AG10803 (cell line): ENCODE measurements at regions not wholly inside any gene's neighbourhood (a gene's known extent, or its start where the extent isn't known, plus 50 kb on each side); places are given as distances from the start of the nearest gene placed in this dataset.

Source experiments
- DNase-seq: peaks from one replicate; pipeline ENCODE4 v3.0.0; 2010; ENCODE audit warnings: low read depth
- H3K4me3 ChIP-seq: 2 replicates; pipeline ENCODE4 v1.5.1; 2011; ENCODE audit warnings: mild to moderate bottlenecking, low read length, control low read depth
- TF ChIP-seq, protein P1 (sequence below): conservative IDR thresholded peaks from 2 replicates; pipeline ENCODE4 v1.5.1; 2011; ENCODE audit warnings: mild to moderate bottlenecking, low read length, control low read depth, inconsistent platforms

GRCh38 chr1:79842811-79843210 is 836.3 kb upstream of the ADGRL4 start:
- no peak for DNase-seq
- no peak overlapping the region for H3K4me3 ChIP-seq
- TF ChIP-seq, protein P1, sequence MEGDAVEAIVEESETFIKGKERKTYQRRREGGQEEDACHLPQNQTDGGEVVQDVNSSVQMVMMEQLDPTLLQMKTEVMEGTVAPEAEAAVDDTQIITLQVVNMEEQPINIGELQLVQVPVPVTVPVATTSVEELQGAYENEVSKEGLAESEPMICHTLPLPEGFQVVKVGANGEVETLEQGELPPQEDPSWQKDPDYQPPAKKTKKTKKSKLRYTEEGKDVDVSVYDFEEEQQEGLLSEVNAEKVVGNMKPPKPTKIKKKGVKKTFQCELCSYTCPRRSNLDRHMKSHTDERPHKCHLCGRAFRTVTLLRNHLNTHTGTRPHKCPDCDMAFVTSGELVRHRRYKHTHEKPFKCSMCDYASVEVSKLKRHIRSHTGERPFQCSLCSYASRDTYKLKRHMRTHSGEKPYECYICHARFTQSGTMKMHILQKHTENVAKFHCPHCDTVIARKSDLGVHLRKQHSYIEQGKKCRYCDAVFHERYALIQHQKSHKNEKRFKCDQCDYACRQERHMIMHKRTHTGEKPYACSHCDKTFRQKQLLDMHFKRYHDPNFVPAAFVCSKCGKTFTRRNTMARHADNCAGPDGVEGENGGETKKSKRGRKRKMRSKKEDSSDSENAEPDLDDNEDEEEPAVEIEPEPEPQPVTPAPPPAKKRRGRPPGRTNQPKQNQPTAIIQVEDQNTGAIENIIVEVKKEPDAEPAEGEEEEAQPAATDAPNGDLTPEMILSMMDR: no peak

DNA sequence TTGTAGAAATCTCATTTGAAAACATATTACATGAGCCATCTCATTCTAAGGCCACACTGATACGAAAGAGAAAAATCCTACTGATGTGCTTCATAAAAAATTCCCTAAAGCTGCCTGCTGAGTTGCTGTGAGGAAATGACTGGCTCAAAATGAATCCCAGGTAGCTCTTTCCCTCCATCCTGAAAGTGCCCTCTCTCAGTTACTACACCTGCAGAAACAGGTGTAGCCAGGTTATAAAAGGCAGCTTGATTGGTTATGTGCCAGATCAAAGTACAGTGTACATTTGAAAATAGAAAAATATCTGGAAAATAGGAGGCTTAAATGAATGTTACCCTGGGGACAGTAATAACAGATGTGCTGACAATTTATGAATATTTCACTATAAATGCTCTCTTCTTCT is 833.4 kb upstream of the ADGRL4 start:
- H3K4me3 ChIP-seq: no peak overlapping the region
- TF ChIP-seq, protein P1: no peak
- DNase-seq: no peak

- no peak for DNase-seq
- TF ChIP-seq, protein P1: no peak
- no peak overlapping the region for H3K4me3 ChIP-seq
These were observed 820.9 kb upstream of the ADGRL4 start for GRCh38 chr1:79827446-79827845.

DNA sequence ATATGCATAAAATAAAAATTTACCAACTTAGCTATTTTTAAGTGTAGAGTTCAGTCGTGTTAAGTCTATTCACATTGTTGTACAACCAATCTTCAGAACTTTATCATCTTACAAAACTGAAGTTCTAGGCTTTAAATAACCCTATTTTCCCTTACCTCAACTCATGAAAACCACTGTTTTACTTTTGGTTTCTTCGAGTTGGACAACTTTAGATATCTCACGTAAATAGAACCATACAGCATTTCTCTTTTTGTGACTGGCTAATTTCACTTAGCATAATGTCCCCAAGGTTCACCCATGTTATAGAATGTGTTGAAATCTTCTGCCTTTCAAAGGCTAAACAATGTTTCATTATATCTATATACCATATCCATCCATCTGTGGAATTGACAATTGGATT is 819.0 kb upstream of the ADGRL4 start:
- DNase-seq: no peak
- no peak overlapping the region for H3K4me3 ChIP-seq
- TF ChIP-seq, protein P1: no peak

DNA sequence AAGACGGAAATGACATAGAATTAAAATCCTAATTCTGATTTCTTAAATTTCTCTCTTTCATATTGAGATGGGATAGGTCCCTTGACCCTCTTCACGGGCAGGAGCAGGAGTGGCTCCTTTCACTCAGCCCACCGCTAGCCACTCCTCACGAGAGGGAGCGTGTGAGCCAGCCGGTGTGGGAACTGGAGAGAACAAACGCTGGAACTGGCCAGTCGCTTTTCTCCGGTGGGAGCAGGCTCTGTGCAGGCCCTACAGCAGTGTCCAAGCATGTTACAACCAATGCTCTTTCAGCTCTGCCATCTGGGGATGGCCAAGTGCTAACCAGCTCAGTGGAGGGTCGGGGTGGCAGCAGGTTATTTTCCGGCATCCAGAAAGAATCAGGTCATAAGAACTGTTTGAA is 815.5 kb upstream of the ADGRL4 start:
- TF ChIP-seq, protein P1: no peak
- no peak for DNase-seq
- H3K4me3 ChIP-seq: no peak overlapping the region

- TF ChIP-seq, protein P1: no peak
- no peak for DNase-seq
- no peak overlapping the region for H3K4me3 ChIP-seq
These were observed 812.6 kb upstream of the ADGRL4 start for GRCh38 chr1:79819140-79819539.

- no peak for DNase-seq
- TF ChIP-seq, protein P1: no peak
- no peak overlapping the region for H3K4me3 ChIP-seq
These were observed 810.6 kb upstream of the ADGRL4 start for GRCh38 chr1:79817031-79817560.
